ENCODE measurements at regions not wholly inside any gene's neighbourhood (a gene's known extent, or its start where the extent isn't known, plus 50 kb on each side); places are given as distances from the start of the nearest gene placed in this dataset.

DNA sequence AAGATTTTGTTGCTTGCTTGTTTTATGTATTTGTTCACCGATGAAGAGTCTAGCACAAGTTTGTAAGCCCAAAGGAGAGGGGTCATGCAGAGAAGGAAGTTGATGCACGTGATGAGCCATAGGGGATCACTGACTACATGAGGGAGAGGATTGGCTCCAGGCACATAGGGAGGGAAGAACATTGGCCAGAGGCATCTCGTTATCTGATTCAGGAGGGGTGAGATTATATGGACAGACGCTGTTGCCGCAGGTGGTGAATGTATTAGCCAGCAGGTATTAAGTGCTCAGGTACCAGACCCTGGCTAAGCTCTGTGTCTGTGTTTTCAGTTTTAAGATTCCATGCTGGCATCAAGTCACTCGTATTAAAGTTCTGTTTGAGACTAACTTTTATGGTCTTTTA lies 91.8 kb upstream of the CHST9 start:
- Histone ChIP-seq H3K23ac (ENCODE audit: insufficient read length, low read depth, low read length) (no peak overlapping the region), H4K8ac (replicated peaks; ENCODE audit: insufficient read length, low read depth, low read length) (no peak overlapping the region), H3K79me1 (ENCODE audit: insufficient read depth, low read depth, low read length, poor library complexity, severe bottlenecking) (no peaks in the 10 kb centered on the region), H3K4ac (ENCODE audit: low read depth, low read length) (no peak overlapping the region), H2BK12ac (ENCODE audit: insufficient read length, low read depth, low read length) (no peak overlapping the region), H3K9me3 (ENCODE audit: control insufficient read depth, low read depth, low read length) (no peaks in the 10 kb centered on the region), H3K4me2 (ENCODE audit: insufficient read depth, insufficient read length, low read length) (no peak overlapping the region), H4K91ac (ENCODE audit: insufficient read length, low read depth, low read length) (no peak overlapping the region), H3K79me2 (ENCODE audit: insufficient read depth, low read length) (no peaks in the 10 kb centered on the region), H3K27ac (ENCODE audit: insufficient read length, low read depth, low read length) (no peak overlapping the region), H2BK120ac (ENCODE audit: low read depth, low read length, poor library complexity, severe bottlenecking) (no peak overlapping the region), H2BK15ac (ENCODE audit: low read depth, low read length) (no peak overlapping the region), H3K56ac (ENCODE audit: insufficient read length, low read depth, low read length) (no peak overlapping the region), H2BK5ac (ENCODE audit: insufficient read length, low read length) (no peak overlapping the region), H3K18ac (ENCODE audit: insufficient read length, low read depth, low read length) (no peak overlapping the region), H4K5ac (ENCODE audit: insufficient read length, low read depth, low read length) (no peak overlapping the region), H3K23me2 (ENCODE audit: insufficient read length, low read depth, low read length, poor library complexity, severe bottlenecking) (no peaks in the 10 kb centered on the region), H3K4me1 (ENCODE audit: insufficient read depth, low read length) (no peaks in the 10 kb centered on the region), H4K20me1 (ENCODE audit: control insufficient read depth, insufficient read depth, insufficient read length) (no peaks in the 10 kb centered on the region), H2BK20ac (ENCODE audit: low read depth, low read length, poor library complexity, severe bottlenecking) (no peak overlapping the region), H3K14ac (ENCODE audit: insufficient read depth, low read length) (no peak overlapping the region), H3K9ac (ENCODE audit: extremely low read depth, insufficient read length, low read length) (no peak overlapping the region), H3K27me3 (ENCODE audit: insufficient read depth, low read length) (no peaks in the 10 kb centered on the region), H3T11ph (ENCODE audit: low read length) (no peak overlapping the region), H2AK5ac (ENCODE audit: insufficient read length, low read length) (no peak overlapping the region), H2AFZ (ENCODE audit: low read length) (no peak overlapping the region)
- H3K4me1 Mint-ChIP-seq: peaks cover 0 to 9% of the 10 kb centered on the region in 2 experiments; a peak in 2 of 4 replicates
- peaks cover 4 to 6% (median 4%) of the 10 kb centered on the region in 3 experiments; a peak in 6 of 7 replicates for H3K36me3 Mint-ChIP-seq (ENCODE audit: insufficient read depth in 1 of 3, low read depth in 3 of 3)
- no peaks in the 10 kb centered on the region; the same call in 1 of the 2 replicates for H3K27me3 Mint-ChIP-seq (ENCODE audit: low read depth)
- no peak for DNase-seq
- WGBS (ENCODE audit: extremely low coverage, insufficient read length, low lambda C conversion rate): no CpG with 5 or more reads among the region's 6 CpGs
- no peak overlapping the region for H3K27ac Mint-ChIP-seq
- peaks cover 6 to 7% of the 10 kb centered on the region in 2 experiments for H3K9me3 Mint-ChIP-seq
- TF ChIP-seq, protein P1, sequence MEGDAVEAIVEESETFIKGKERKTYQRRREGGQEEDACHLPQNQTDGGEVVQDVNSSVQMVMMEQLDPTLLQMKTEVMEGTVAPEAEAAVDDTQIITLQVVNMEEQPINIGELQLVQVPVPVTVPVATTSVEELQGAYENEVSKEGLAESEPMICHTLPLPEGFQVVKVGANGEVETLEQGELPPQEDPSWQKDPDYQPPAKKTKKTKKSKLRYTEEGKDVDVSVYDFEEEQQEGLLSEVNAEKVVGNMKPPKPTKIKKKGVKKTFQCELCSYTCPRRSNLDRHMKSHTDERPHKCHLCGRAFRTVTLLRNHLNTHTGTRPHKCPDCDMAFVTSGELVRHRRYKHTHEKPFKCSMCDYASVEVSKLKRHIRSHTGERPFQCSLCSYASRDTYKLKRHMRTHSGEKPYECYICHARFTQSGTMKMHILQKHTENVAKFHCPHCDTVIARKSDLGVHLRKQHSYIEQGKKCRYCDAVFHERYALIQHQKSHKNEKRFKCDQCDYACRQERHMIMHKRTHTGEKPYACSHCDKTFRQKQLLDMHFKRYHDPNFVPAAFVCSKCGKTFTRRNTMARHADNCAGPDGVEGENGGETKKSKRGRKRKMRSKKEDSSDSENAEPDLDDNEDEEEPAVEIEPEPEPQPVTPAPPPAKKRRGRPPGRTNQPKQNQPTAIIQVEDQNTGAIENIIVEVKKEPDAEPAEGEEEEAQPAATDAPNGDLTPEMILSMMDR (conservative IDR thresholded peaks at IDR 0.05): no peak
- no peak overlapping the region for H3K4me3 Mint-ChIP-seq
